Left renal pelvis (tissue), 4 donors: ENCODE measurements at regions not wholly inside any gene's neighbourhood (a gene's known extent, or its start where the extent isn't known, plus 50 kb on each side); places are given as distances from the start of the nearest gene placed in this dataset.

Experiments used
- DNase-seq, 4 donors: peaks; one replicate each; pipeline ENCODE4 v3.0.0-alpha.2; 2013; ENCODE audit warnings: low read depth in 4 of 4, low spot score in 3 of 4

- no peak for DNase-seq
Observed at GRCh38 chr18:72692086-72692485, 147.9 kb upstream of the CBLN2 start.

- DNase-seq = no peak
Observed at GRCh38 chr18:72687736-72688135, 143.6 kb upstream of the CBLN2 start.

- no peak for DNase-seq
Observed at GRCh38 chr18:72675394-72675793, 131.3 kb upstream of the CBLN2 start.

- no peak for DNase-seq
Observed at GRCh38 chr18:72674710-72675109, 130.6 kb upstream of the CBLN2 start.

GRCh38 chr18:72673242-72673641 is 129.1 kb upstream of the CBLN2 start:
- no peak for DNase-seq

GRCh38 chr18:72672364-72673184 is 128.4 kb upstream of the CBLN2 start:
- DNase-seq = peak in 1 of 4 donors; percentile 22

GRCh38 chr18:72667932-72668331 is 123.8 kb upstream of the CBLN2 start:
- DNase-seq = no peak

- peak in 3 of 4 donors; percentile 12 to 29 (median 21) for DNase-seq
Observed at GRCh38 chr18:72652990-72653593, 109.0 kb upstream of the CBLN2 start.

GRCh38 chr18:72651033-72651432 is 106.9 kb upstream of the CBLN2 start:
- DNase-seq = no peak

- DNase-seq = no peak
Observed at GRCh38 chr18:72648481-72648960, 104.4 kb upstream of the CBLN2 start.

GRCh38 chr18:72648079-72648478 is 103.9 kb upstream of the CBLN2 start:
- no peak for DNase-seq

GRCh38 chr18:72640557-72640956 is 96.4 kb upstream of the CBLN2 start:
- DNase-seq = no peak

- no peak for DNase-seq
Observed at GRCh38 chr18:72638376-72638775, 94.2 kb upstream of the CBLN2 start.

- DNase-seq = no peak
Observed at GRCh38 chr18:72637721-72638120, 93.6 kb upstream of the CBLN2 start.

GRCh38 chr18:72637299-72637698 is 93.2 kb upstream of the CBLN2 start:
- no peak for DNase-seq

- no peak for DNase-seq
Observed at GRCh38 chr18:72636611-72637010, 92.5 kb upstream of the CBLN2 start.

- DNase-seq = no peak
Observed at GRCh38 chr18:72634500-72634899, 90.4 kb upstream of the CBLN2 start.

GRCh38 chr18:72630991-72631390 is 86.8 kb upstream of the CBLN2 start:
- DNase-seq = no peak

GRCh38 chr18:72623444-72623843 is 79.3 kb upstream of the CBLN2 start:
- DNase-seq = no peak

- no peak for DNase-seq
Observed at GRCh38 chr18:72613534-72613930, 69.4 kb upstream of the CBLN2 start.

- no peak for DNase-seq
Observed at GRCh38 chr18:72612894-72613533, 68.9 kb upstream of the CBLN2 start.

- no peak for DNase-seq
Observed at GRCh38 chr18:72605376-72605775, 61.2 kb upstream of the CBLN2 start.
